GM12801 (cell line): ENCODE measurements at regions not wholly inside any gene's neighbourhood (a gene's known extent, or its start where the extent isn't known, plus 50 kb on each side); places are given as distances from the start of the nearest gene placed in this dataset.

Source experiments
- TF ChIP-seq, protein P1 (sequence below): IDR thresholded peaks from one replicate; pipeline ENCODE4 v1.5.1; 2011; ENCODE audit warnings: control low read depth; ENCODE audit not compliant: insufficient read length; ENCODE audit errors: extremely low read depth

GRCh38 chr16:9300252-9300651 lies 208.8 kb downstream of the HAPSTR1 start:
- TF ChIP-seq, protein P1, sequence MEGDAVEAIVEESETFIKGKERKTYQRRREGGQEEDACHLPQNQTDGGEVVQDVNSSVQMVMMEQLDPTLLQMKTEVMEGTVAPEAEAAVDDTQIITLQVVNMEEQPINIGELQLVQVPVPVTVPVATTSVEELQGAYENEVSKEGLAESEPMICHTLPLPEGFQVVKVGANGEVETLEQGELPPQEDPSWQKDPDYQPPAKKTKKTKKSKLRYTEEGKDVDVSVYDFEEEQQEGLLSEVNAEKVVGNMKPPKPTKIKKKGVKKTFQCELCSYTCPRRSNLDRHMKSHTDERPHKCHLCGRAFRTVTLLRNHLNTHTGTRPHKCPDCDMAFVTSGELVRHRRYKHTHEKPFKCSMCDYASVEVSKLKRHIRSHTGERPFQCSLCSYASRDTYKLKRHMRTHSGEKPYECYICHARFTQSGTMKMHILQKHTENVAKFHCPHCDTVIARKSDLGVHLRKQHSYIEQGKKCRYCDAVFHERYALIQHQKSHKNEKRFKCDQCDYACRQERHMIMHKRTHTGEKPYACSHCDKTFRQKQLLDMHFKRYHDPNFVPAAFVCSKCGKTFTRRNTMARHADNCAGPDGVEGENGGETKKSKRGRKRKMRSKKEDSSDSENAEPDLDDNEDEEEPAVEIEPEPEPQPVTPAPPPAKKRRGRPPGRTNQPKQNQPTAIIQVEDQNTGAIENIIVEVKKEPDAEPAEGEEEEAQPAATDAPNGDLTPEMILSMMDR: no peak

DNA sequence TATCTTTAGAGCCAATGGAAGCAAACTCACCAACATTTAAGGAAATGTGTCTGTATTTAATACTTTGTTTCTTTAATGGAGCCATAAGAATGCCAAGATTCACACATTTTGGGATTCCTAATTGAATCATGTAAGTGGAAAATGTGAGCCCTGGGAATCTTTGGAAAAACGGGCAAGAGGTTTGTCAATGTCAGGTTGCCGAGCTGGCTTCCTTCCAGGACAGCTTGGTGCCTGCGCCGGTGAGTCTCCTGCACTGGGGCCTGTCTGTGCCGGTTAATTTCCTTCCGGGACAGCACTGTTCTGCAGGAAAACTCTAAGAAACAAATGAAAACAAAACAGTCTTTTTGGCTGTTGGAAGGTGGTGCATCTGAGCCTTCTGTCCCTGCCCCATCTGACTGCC lies 210.6 kb downstream of the HAPSTR1 start:
- TF ChIP-seq, protein P1: no peak

- TF ChIP-seq, protein P1: no peak
Observed at GRCh38 chr16:9306753-9307152, 215.3 kb downstream of the HAPSTR1 start.

GRCh38 chr16:9307446-9307845 lies 216.0 kb downstream of the HAPSTR1 start:
- TF ChIP-seq, protein P1: no peak

- TF ChIP-seq, protein P1: no peak
Observed at GRCh38 chr16:9308356-9308801, 216.9 kb downstream of the HAPSTR1 start.

DNA sequence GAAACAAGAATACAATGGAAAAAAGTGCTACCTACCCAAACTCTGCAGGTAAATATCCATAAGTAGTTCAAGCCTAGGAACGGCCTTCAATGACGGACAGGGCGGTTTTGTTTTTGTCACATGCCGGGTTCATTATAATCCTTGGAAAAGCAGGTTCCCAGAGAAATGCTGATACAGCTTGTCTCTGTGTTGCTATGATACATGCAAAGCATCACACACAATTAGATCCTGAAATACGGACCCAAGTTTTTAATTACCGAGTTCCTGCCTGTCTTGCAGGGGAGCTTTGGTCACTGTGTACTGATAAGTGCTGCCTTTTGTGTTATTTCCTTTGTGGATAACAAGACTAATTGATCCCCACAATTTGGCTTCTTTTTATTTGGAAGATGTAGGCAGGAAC lies 217.4 kb downstream of the HAPSTR1 start:
- TF ChIP-seq, protein P1: no peak

DNA sequence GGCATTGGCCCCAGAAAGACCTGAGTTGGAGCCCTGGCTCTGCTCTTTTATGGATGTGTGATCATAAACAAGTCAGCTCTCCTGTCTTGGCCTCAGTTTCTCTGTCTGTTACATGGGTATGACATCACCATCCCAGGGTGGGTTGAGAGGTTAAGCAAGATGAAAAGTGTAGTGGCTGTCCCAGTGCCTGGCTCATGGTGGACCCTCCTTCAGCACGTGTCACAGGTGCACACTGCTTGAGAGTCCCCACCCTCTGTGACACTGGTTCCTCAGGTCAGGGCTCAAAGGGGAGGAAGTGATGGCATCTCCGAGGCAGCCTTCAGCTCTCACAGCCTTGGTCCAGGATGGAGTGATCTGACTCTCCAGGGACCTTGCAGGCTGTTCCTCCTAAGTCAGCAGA lies 218.4 kb downstream of the HAPSTR1 start:
- TF ChIP-seq, protein P1: no peak
